Left lung (tissue), 4 donors: ENCODE measurements at regions not wholly inside any gene's neighbourhood (a gene's known extent, or its start where the extent isn't known, plus 50 kb on each side); places are given as distances from the start of the nearest gene placed in this dataset.

Experiments used
- ATAC-seq: fragments of 200-7000 bp; cut with Tn5 transposase; one replicate; pipeline ENCODE4 v1.9.1; 2020; ENCODE audit warnings: moderate library complexity
- DNase-seq, 4 donors: peaks; one replicate each; pipeline ENCODE4 v3.0.0-alpha.2; 2013 to 2020
- H3K27ac ChIP-seq, 2 donors: fragments of 200-600 bp; sonication (generic) in 1 of 2; one replicate each; pipeline versions ENCODE4 v1.5.0 to v1.8.0; 2020 to 2021
- H3K27me3 ChIP-seq, 2 donors: fragments of 200-600 bp; sonication (generic) in 1 of 2; one replicate each; pipeline versions ENCODE4 v1.5.0 to v1.8.0; 2020 to 2021
- H3K36me3 ChIP-seq, 2 donors: fragments of 200-600 bp; sonication (generic) in 1 of 2; one replicate each; pipeline versions ENCODE4 v1.5.0 to v1.8.0; 2020 to 2021
- H3K4me1 ChIP-seq, 2 donors: fragments of 200-600 bp; one replicate each; pipeline ENCODE4 v1.8.0; 2021
- H3K4me3 ChIP-seq, 2 donors: fragments of 200-600 bp; sonication (generic) in 1 of 2; one replicate each; pipeline versions ENCODE4 v1.5.0 to v1.8.0; 2020 to 2021; ENCODE audit warnings: mild to moderate bottlenecking in 1 of 2
- H3K9me3 ChIP-seq, 2 donors: fragments of 200-600 bp; sonication (generic) in 1 of 2; one replicate each; pipeline versions ENCODE4 v1.5.0 to v1.8.0; 2020 to 2021
- CTCF ChIP-seq, 2 donors: fragments of 200-600 bp; sonication (generic) in 1 of 2; IDR thresholded peaks; one replicate each; pipeline versions ENCODE4 v1.5.0 to v1.8.0; 2021; ENCODE audit warnings: antibody characterized with exemption in 2 of 2
- intact Hi-C, 2 donors: fragments of 100-400 bp; cut with DNase I; formaldehyde crosslinking; loops; one replicate each; pipeline versions ENCODE4 v1.11.2 to v1.14.2; 2022
- donor health status: DM: no; HTN: yes; CAD: no.
- donor health status: DM: no; HTN: no; CAD: no.

- no peak for DNase-seq
- peaks cover 0 to 13% of the 10 kb centered on the region in 2 donors for H3K4me1 ChIP-seq
- no peak overlapping the region for H3K4me3 ChIP-seq
- H3K36me3 ChIP-seq: no peaks in the 10 kb centered on the region
- intact Hi-C loops: no loop called here
- H3K9me3 ChIP-seq: no peaks in the 10 kb centered on the region
- H3K27ac ChIP-seq: no peak overlapping the region
- no peaks in the 10 kb centered on the region for H3K27me3 ChIP-seq
- no peak for TF ChIP-seq CTCF (IDR thresholded peaks at IDR 0.05)
- ATAC-seq: no peak
Measured at GRCh38 chr20:53693262-53693871, 99.7 kb upstream of the ZNF217 start.

DNA sequence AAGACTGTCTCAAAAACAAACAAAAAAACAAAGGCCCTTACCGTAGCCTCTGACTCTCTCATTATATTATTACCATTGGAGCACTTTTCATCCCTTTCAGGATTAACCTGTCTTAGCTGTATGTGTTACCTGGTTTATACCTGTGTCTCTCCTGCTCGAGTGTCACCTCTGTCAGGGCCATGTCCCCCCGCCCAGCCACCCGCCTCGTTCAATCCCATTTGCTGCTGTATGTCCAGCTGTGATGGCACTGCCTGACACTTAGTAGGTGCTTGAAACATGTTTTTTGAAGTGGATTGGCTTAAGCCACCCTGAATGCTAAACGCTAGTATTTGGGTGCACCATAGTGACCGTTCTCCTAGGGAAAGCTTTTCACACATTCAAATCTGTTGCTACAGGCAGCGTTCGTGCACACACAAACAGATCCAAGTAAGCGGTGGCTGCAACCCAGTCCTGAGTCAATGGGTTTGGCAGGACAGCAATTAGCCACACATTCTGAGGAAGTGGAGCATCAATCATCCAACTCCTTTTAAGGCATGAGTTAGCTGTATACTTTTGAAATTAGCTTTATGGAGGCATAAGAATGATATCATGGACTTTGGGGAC is 98.9 kb upstream of the ZNF217 start:
- intact Hi-C loops: no loop called here
- H3K27ac ChIP-seq: no peak overlapping the region
- H3K9me3 ChIP-seq: no peaks in the 10 kb centered on the region
- peak; percentile 62 for ATAC-seq
- H3K4me3 ChIP-seq: no peak overlapping the region
- no peaks in the 10 kb centered on the region for H3K27me3 ChIP-seq
- H3K36me3 ChIP-seq: no peaks in the 10 kb centered on the region
- H3K4me1 ChIP-seq: peaks cover 0 to 11% of the 10 kb centered on the region in 2 donors
- peak in 1 of 4 donors; percentile 55 for DNase-seq
- TF ChIP-seq CTCF (IDR thresholded peaks at IDR 0.05): no peak

DNA sequence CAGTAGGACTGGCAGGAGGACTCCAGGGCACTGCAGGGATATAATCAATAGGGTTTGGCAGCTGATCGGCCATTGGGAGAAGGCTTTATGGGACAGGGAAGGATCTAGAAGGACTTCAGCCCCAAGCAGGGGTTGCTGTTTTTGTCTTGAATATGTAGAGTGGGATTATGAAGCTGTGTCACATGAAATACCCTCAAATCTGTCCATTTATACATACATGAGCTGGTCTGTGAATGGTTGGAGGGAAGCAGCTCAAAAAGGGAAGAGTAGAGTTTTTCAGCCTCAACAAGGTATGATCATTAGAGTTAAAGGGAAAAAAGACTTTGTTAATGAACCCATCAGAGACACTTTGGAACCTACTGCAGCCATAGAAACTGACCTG is 98.2 kb upstream of the ZNF217 start:
- no peak for ATAC-seq
- intact Hi-C loops: no loop called here
- no peak for TF ChIP-seq CTCF (IDR thresholded peaks at IDR 0.05)
- H3K9me3 ChIP-seq: no peaks in the 10 kb centered on the region
- H3K27ac ChIP-seq: no peak overlapping the region
- DNase-seq: no peak
- peaks cover 0 to 11% of the 10 kb centered on the region in 2 donors for H3K4me1 ChIP-seq
- no peaks in the 10 kb centered on the region for H3K27me3 ChIP-seq
- H3K4me3 ChIP-seq: no peak overlapping the region
- H3K36me3 ChIP-seq: no peaks in the 10 kb centered on the region

DNA sequence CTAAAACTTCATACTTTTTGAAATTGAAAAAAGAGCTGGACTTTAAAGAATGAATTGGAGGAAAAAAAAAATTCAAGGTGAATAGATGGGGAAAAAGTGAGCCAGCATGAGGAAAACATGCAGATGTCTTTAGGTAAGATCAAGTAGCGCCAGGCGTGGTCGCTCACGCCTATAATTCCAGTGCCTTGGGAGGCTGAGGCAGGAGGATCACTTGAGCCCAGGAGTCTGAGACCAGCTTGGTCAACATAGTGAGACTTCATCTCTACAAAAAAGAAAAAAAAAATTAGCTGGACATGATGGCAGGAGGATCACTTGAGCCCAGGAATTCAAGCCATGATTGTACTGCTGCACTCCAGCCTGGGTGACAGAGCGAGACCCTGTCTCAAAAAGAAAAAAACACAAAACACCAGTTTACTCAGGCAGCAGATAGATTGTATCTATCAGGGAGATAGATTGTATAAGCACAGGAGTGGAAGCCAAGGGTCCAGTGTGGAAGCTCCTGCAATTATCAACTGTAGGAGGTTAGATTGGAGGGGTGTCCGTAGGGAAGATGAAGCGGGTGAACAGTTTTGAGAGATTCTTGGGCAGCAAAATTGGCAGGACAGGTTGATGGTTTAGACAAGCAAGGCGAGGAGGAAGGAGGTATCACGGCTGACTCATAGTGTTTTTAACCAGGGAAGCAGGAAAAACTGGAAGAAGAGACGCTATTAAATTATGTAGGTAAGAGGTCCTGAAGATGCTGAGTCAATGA is 97.6 kb upstream of the ZNF217 start:
- no peaks in the 10 kb centered on the region for H3K9me3 ChIP-seq
- no peak for ATAC-seq
- H3K27me3 ChIP-seq: no peaks in the 10 kb centered on the region
- no peak for DNase-seq
- no peak overlapping the region for H3K27ac ChIP-seq
- no peak overlapping the region for H3K4me3 ChIP-seq
- no peak for TF ChIP-seq CTCF (IDR thresholded peaks at IDR 0.05)
- peaks cover 0 to 11% of the 10 kb centered on the region in 2 donors for H3K4me1 ChIP-seq
- H3K36me3 ChIP-seq: no peaks in the 10 kb centered on the region
- intact Hi-C loops: no loop called here

DNA sequence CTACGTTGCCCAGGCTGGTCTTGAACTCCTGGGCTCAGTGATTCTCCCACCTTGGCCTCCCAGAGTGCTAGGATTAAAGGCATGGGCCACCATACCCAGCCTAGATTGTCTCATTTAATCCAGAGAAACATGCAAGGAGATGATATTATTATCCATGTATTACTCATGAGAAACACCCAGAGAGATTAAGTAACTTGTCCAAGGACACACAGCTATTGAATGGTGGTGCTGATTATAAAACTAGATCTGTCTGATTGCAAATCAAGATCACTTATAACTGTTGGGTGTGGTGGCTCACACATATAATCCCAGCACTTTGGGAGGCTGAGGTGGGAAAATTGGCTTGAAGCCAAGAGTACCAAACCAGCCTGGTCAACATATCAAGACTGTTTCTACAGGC is 94.4 kb upstream of the ZNF217 start:
- Histone ChIP-seq H3K4me3 (no peak overlapping the region), H3K36me3 (no peaks in the 10 kb centered on the region), H3K4me1 (peaks cover 0 to 8% of the 10 kb centered on the region in 2 donors), H3K27ac (no peak overlapping the region), H3K9me3 (no peaks in the 10 kb centered on the region), H3K27me3 (no peaks in the 10 kb centered on the region)
- ATAC-seq (no peak), DNase-seq (no peak)
- intact Hi-C loops: no loop called here
- no peak for TF ChIP-seq CTCF (IDR thresholded peaks at IDR 0.05)
